CD4-positive, alpha-beta T cell treated with Interleukin-17A for 1 hour (primary cell): ENCODE measurements at regions not wholly inside any gene's neighbourhood (a gene's known extent, or its start where the extent isn't known, plus 50 kb on each side); places are given as distances from the start of the nearest gene placed in this dataset.

Experiments
- DNase-seq: peaks from one replicate; pipeline ENCODE4 v3.0.0-alpha.2; 2020

DNA sequence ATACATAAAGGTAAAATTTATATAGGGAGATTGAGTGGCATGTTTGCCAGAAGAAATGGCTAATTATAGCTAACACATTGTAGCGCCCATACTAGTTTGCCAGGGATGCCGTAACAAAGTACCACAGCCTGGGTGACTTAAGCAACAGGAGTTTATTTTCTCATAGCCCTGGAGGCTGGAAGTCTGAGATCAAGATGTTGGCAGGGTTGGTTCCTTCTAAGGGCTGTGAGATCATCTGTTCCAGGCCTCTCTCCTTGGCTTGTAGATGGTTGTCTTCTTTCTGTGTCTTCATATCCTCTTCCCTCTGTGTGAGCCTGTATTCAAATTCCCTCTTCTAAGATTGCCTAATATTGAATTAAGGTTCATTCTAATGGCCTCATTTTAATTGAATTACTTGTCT lies 417.5 kb upstream of the OPRM1 start:
- no peak for DNase-seq

DNA sequence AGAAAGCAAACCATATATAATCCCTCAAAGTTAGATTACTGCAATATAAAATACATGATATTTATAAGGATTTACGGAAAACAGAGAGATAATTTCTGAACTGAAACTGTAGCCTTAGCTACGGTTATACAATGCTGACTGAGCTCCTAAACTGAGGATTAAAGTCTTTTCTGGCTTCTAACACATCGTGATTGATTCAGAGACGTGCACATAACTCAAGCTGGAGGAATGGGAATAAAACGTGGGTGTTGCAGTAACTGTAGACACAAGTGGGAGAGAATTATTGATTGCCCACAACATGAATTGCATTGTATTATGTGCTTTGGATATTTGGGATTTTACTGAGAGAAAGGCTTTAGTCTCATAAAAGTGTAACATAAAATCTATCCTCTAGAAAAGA lies 418.0 kb upstream of the OPRM1 start:
- no peak for DNase-seq

DNA sequence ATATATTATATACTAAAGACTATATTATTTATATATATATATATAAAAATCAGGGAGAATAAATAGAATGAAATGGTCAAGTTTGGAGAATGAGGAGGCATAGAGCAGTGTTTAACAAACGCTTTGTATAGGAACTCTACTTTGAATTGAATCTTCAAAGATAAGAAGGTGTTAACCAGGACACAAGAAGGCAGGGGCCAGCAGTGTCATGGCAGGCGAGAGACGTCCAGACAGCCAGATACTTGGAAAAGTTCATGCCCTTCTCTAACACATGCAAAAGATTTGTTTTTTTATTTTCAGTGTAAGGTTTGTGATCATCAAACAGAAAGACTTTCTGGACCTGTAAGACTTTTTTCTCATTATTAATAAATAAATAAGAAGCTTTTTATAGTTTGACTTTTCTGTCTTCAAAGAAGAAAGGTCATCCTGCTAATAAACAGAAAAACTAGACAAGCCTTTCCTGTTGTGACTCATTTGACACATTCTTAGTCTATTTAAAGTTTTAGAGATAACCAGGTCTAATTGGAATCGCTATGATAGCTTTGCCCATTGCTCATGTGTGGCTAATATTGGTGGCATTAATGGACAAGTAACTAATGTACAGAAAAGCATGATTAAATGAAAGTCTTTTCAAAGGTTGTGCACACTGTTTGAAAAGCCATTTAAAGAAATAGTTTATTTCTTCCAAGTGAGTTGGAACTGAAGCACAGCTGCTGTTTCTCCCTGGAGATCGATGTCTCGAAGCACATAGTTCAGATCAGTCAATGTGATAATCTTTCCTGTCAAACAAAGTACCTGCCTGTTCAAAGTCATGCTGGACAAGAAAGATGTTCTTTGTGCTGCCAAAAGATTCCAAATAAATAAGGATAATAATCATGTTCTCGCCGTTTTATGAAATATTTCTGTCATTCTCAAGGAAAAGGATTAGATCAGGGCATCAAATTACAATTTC lies 420.4 kb upstream of the OPRM1 start:
- no peak for DNase-seq

DNA sequence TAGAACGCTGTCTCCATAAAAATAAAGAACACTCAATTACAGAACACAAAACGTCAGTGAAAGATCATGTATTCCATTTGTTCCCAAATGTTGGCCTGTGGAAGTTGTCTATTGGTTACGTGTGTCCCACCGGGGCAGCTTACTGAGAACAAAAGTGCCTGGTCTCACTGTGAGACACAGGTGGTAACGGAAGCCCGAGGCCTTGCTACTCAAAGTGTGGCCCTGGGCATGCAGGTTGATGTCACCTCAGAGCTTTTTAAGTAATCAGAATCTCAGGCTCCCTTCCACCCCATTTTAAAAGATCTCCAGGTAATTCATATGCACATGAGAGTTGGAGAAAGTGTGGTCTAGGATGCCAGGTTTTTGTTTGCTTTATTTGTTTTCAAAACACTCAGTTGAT lies 422.5 kb upstream of the OPRM1 start:
- no peak for DNase-seq

- DNase-seq = no peak
Measured at GRCh38 chr6:153613719-153614455, 425.2 kb upstream of the OPRM1 start.

GRCh38 chr6:153602401-153602800 lies 436.6 kb upstream of the OPRM1 start:
- no peak for DNase-seq

- DNase-seq = no peak
Measured at GRCh38 chr6:153599901-153600300, 439.1 kb upstream of the OPRM1 start.

- DNase-seq = no peak
Measured at GRCh38 chr6:153595903-153596302, 443.1 kb upstream of the OPRM1 start.

- no peak for DNase-seq
Measured at GRCh38 chr6:153594871-153595270, 444.2 kb upstream of the OPRM1 start.

DNA sequence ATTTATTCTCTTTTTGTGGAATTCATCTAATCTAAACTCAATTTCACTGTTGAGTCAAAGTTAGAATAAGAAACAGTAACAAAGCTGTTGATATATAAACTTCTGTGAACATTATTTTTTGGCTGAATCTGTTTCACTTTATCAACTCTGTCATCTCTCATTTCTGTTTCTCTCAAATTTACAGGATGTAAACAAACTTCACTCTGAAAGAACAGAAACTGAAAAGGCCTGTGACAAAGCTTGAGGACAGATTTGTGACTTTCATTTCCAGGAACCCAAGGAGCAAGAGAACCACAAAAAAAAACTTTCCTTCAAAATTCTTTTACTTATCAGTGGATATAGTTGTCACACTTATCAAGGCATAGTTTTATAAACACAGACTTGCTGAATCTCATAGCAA lies 447.9 kb upstream of the OPRM1 start:
- no peak for DNase-seq

- no peak for DNase-seq
Measured at GRCh38 chr6:153590411-153590810, 448.6 kb upstream of the OPRM1 start.

GRCh38 chr6:153588330-153588729 lies 450.7 kb upstream of the OPRM1 start:
- DNase-seq = no peak

DNA sequence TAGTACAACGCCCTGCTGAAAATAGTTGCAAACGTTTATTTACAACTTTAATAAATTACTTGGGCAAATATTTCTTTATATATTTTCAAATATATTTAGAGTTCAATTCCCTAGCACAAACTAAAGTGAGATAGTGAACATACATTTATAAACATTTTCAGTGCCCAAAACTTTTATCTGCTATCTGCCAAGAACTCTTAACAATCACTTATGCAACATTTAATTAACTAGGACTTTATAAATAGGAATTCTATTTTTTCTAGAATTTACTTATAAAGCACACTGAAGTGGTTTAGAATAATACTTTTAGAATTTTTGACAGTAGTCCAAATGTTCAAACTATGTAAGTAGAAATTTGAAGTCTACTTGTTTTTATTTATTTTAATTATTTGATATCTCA lies 452.6 kb upstream of the RGS17 start:
- DNase-seq = no peak

DNA sequence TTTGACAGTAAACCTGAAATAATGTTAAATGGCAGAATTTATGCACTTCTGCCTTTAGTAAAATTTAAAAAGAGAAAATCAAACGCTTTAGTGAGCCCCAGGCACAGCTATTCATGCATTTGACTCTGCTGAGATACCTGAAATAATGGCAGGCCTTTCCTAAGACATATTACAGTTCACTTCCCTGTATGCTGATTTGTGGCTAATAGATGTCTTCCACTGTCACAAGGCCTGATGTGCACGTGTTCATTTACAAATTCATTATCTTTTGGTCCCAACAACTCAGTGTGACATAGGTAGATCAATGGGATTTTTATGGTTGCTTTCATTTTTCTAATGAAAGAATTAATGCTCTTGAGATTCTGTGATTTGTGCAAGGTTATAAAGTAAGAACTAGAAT lies 449.7 kb upstream of the RGS17 start:
- no peak for DNase-seq

GRCh38 chr6:153575528-153575927 lies 444.4 kb upstream of the RGS17 start:
- DNase-seq = no peak

DNA sequence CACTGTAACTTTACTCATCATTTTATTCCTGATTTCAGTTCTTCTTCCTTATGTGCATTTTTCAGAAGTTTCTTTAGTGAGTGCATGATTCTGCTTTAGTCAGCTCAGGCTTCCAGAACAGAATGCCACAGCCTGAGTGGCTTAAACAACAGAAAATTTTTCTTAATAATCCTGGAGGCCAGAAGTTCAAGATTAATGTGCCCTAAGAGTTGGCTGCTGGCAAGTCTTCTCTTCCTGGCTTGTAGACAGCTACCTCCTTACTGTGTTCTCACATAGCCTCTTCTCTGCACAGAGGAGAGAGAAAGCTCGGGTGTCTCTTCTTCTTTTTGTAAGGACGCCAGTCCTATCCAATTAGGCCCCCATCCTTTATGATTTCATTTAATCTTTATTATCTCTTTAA lies 443.1 kb upstream of the RGS17 start:
- DNase-seq = no peak

- no peak for DNase-seq
Measured at GRCh38 chr6:153572371-153572770, 441.3 kb upstream of the RGS17 start.

DNA sequence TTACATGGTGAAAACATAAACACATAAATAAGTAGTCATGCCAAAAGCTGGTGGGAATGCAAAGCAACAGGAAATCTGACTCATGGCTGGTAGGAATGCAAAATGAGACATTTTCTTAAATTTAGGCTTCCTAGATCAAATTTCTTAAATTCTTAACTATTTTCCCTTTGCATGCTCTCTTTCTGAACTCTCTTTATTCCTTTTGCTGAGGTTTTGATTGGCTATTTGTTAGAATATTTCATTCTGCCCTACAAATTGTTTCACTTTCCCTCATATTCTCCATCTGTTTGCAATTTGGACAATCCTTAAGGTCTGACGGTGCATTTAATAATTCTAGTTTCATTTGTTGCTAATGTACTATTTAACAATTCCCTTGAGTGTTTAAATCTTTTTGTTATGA lies 437.5 kb upstream of the RGS17 start:
- DNase-seq = no peak

DNA sequence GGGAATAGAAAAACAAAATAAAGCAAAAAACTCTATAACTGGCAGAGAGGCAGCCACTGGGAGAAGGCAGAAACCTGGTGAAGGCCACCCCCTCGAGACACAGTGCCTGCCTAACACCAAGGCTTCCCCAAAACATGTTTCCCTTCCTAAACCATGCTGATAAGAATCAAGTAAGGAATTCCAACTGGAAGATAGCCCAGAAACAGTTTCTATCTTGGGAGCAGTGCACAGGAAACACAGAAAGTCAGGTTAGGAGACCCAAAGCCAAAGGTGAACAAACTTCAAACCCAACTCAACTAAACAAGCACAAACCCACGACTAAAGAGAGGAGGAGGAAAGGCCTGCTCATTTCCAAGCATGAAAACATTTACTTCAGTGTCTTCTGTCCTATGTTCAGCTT lies 433.7 kb upstream of the RGS17 start:
- DNase-seq = no peak

DNA sequence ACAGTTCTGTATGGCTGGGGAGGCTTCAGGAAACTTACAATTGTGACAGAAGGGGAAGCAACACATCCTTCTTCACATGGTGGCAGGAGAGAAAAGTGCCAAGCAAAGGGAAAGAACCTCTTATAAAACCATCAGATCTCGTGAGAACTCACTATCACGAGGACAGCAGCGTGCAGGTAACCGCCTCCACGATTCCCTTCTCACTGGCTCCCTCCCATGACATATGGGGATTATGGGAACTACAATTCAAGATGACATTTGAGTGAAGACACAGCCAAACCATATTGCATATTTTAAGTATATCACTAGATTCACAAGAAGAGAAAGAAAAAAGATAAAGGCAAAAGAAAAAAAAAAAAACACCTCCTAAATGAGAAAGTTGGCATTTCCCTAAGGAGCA lies 431.9 kb upstream of the RGS17 start:
- no peak for DNase-seq

DNA sequence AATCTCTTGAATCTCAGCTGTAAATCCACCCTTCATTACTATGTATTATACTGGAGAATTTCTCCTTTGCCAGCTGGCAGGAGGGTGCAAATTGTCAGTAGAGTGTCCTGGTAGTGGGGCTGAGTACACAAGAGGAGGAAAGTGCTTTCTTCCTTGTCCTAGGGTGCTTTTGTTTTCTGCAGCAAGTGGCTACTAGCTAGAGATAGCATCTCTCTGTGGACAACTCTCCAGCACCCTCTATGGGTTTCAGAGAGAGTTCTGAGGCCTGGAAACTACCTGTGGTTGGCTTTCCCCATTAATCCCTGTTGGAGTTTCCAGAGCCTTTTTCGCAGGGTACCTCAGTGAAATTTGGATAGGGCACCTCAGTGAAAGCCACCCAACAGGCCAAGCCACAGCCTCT lies 422.5 kb upstream of the RGS17 start:
- no peak for DNase-seq

- no peak for DNase-seq
Measured at GRCh38 chr6:153539602-153540001, 408.5 kb upstream of the RGS17 start.

- no peak for DNase-seq
Measured at GRCh38 chr6:153538491-153538890, 407.4 kb upstream of the RGS17 start.

DNA sequence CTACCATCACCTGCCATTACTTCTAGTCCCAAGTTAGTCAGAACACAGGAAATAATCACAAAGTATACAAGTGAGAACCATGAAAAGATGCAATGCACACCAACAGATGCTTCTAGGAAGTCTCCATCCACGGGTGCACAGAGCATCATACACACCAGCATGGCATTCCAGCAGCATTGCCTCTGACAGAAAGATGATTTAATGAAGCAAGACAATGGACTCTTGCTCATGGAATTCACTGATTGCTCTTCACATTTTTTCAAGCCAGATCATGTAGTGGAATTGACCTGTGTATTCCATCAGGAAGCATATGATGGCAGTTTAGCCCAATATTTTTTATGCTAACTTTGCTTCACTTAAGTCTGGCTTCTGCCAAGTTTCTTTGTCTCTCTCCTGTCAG lies 406.3 kb upstream of the RGS17 start:
- no peak for DNase-seq
